ENCODE measurements at regions not wholly inside any gene's neighbourhood (a gene's known extent, or its start where the extent isn't known, plus 50 kb on each side); places are given as distances from the start of the nearest gene placed in this dataset.

GRCh38 chr11:90343673-90344072, 120.8 kb upstream of the CHORDC1 start:
- ChIA-PET CTCF (no interaction called here), POLR2A (no interaction called here)
- no peak overlapping the region for H2AFZ ChIP-seq (ENCODE audit: low read depth, low read length)
- FAIRE-seq: no peak
- no TSS peak for BruUV-seq (replicated peaks)
- no peak overlapping the region for H3K4me2 ChIP-seq (ENCODE audit: insufficient read depth, low read length)
- no peaks in the 10 kb centered on the region for H3K36me3 ChIP-seq (ENCODE audit: control insufficient read depth in 2 of 2, extremely low read depth in 1 of 2, insufficient read depth in 2 of 2, low read length in 2 of 2)
- no peak overlapping the region for H3K4me3 ChIP-seq (replicated peaks in 1 of 3; ENCODE audit: insufficient read depth in 1 of 3, low read depth in 1 of 3, low read length in 3 of 3)
- no peak for DNase-seq (ENCODE audit: low read depth, low spot score)
- H3K9ac ChIP-seq (replicated peaks; ENCODE audit: extremely low read depth, insufficient read depth, low read length): no peak overlapping the region
- no peaks in the 10 kb centered on the region for H4K20me1 ChIP-seq (replicated peaks; ENCODE audit: control insufficient read depth, extremely low read depth, insufficient read depth, low read length)
- intact Hi-C loops (cut with micrococcal nuclease): no loop called here
- dilution Hi-C loops (cut with MboI; ENCODE audit: extremely low pct_ligation_motif_present, low sequenced_read_pairs): no loop called here
- no peaks in the 10 kb centered on the region for H3K9me3 ChIP-seq (replicated peaks; ENCODE audit: control insufficient read depth, insufficient read depth, low read length)
- H3K4me1 ChIP-seq (ENCODE audit: control insufficient read depth, extremely low read depth, insufficient read depth, low read length): no peaks in the 10 kb centered on the region
- H3K9me1 ChIP-seq (replicated peaks; ENCODE audit: control insufficient read depth, extremely low read depth, insufficient read depth, low read length): no peaks in the 10 kb centered on the region
- no peak overlapping the region for H3K27ac ChIP-seq (ENCODE audit: insufficient read depth, low read depth, low read length)
- no peaks in the 10 kb centered on the region for H3K79me2 ChIP-seq (ENCODE audit: control insufficient read depth, insufficient read depth, low read length)
- TF ChIP-seq FOS (IDR thresholded peaks at IDR 0.05; ENCODE audit: borderline replicate concordance, insufficient read depth, low read length) (no peak), POLR2A (IDR thresholded peaks at IDR 0.05; ENCODE audit: low read depth, low read length) (no peak), JUN (IDR thresholded peaks at IDR 0.05; ENCODE audit: borderline replicate concordance, insufficient read depth, insufficient read length, low read depth) (no peak), MAX (IDR thresholded peaks at IDR 0.05; ENCODE audit: insufficient read depth, insufficient read length) (no peak), GATA2 (IDR thresholded peaks at IDR 0.05; ENCODE audit: insufficient read depth, insufficient read length, low read depth, low read length) (no peak), POLR2AphosphoS5 (IDR thresholded peaks at IDR 0.05; ENCODE audit: insufficient read depth, low read depth, low read length) (no peak), MYC (IDR thresholded peaks at IDR 0.05; ENCODE audit: low read depth, low read length) (no peak), EZH2 (IDR thresholded peaks at IDR 0.05; ENCODE audit: borderline replicate concordance, low read depth, low read length, severe bottlenecking) (no peak), CTCF (IDR thresholded peaks at IDR 0.05; ENCODE audit: extremely low read depth in 1 of 2, insufficient read depth in 1 of 2, low read depth in 1 of 2, low read length in 2 of 2) (no peak)
- no peaks in the 10 kb centered on the region for H3K27me3 ChIP-seq (ENCODE audit: control insufficient read depth in 2 of 2, insufficient read depth in 2 of 2, low read length in 2 of 2)

Measured in endothelial cell of umbilical vein (primary cell).